HEK293 (cell line): ENCODE measurements at regions not wholly inside any gene's neighbourhood (a gene's known extent, or its start where the extent isn't known, plus 50 kb on each side); places are given as distances from the start of the nearest gene placed in this dataset.

ENCODE experiments used
- CTCF ChIA-PET: fragments of 350-600 bp; formaldehyde crosslinking; extraction: SDS; loops from one replicate; lab custom pipeline; 2021; ENCODE audit warnings: antibody characterized with exemption; lab: Yijun Ruan, JAX
- POLR2A ChIA-PET: fragments of 300-600 bp; formaldehyde crosslinking; extraction: SDS; loops from one replicate; lab custom pipeline; 2020; ENCODE audit warnings: antibody characterized with exemption, inconsistent platforms; lab: Yijun Ruan, JAX
- H3K27ac ChIP-seq: fragments of 200-500 bp; sonication (Bioruptor generic); 2 replicates; pipeline ENCODE4 v1.5.1; 2014; ENCODE audit warnings: low read depth, low read length, control low read depth, inconsistent platforms; ENCODE audit errors: extremely low read depth
- H3K36me3 ChIP-seq, 2 experiments: fragments of 200-500 bp in 1 of 2; sonication (Bioruptor generic) in 1 of 2; 1 replicate in 1 of 2; 2 replicates in 1 of 2; pipeline ENCODE4 v1.5.1; 2014 to 2017; ENCODE audit warnings: inconsistent platforms in 2 of 2, low read length in 2 of 2; ENCODE audit not compliant: control insufficient read depth in 2 of 2, insufficient read depth in 1 of 2
- H3K4me1 ChIP-seq: fragments of 200-500 bp; sonication (Bioruptor generic); 2 replicates; pipeline ENCODE4 v1.5.1; 2014; ENCODE audit warnings: mild to moderate bottlenecking, low read length, inconsistent platforms; ENCODE audit not compliant: control insufficient read depth, insufficient read depth
- H3K4me3 ChIP-seq: 2 replicates; pipeline ENCODE4 v1.5.1; 2011; ENCODE audit warnings: low read depth, mild to moderate bottlenecking, control low read depth, low read length, moderate library complexity
- H3K9me3 ChIP-seq: fragments of 200-500 bp; sonication (Bioruptor generic); 2 replicates; pipeline ENCODE4 v1.5.1; 2014; ENCODE audit warnings: low read depth, low read length, inconsistent platforms; ENCODE audit not compliant: control insufficient read depth, insufficient read depth
- KLF7 ChIP-seq: fragments of 450-650 bp; formaldehyde crosslinking; IDR thresholded peaks from 2 replicates; pipeline ENCODE4 v1.5.1; 2016; ENCODE audit warnings: missing biosample characterization, missing genetic modification characterization, borderline replicate concordance
- KLF9 ChIP-seq: fragments of 450-650 bp; formaldehyde crosslinking; IDR thresholded peaks from 2 replicates; pipeline ENCODE4 v1.5.1; 2016; ENCODE audit warnings: missing biosample characterization, missing genetic modification characterization, low read depth
- ZBTB17 ChIP-seq: fragments of 450-650 bp; formaldehyde crosslinking; IDR thresholded peaks from 2 replicates; pipeline ENCODE4 v1.5.1; 2016; ENCODE audit warnings: missing biosample characterization, missing genetic modification characterization
- ZBTB21 ChIP-seq: fragments of 450-650 bp; formaldehyde crosslinking; IDR thresholded peaks from 2 replicates; pipeline ENCODE4 v1.5.1; 2017; ENCODE audit warnings: missing biosample characterization, missing genetic modification characterization
- ZNF10 ChIP-seq: fragments of 450-650 bp; formaldehyde crosslinking; IDR thresholded peaks from 2 replicates; pipeline ENCODE4 v1.5.1; 2017; ENCODE audit warnings: missing biosample characterization, missing genetic modification characterization
- ZNF112 ChIP-seq: fragments of 450-650 bp; formaldehyde crosslinking; IDR thresholded peaks from 2 replicates; pipeline ENCODE4 v1.5.0; 2017; ENCODE audit warnings: missing biosample characterization, missing genetic modification characterization
- ZNF114 ChIP-seq: fragments of 450-650 bp; formaldehyde crosslinking; IDR thresholded peaks from 2 replicates; pipeline ENCODE4 v1.5.0; 2017; ENCODE audit warnings: missing biosample characterization, missing genetic modification characterization
- ZNF132 ChIP-seq: fragments of 450-650 bp; formaldehyde crosslinking; IDR thresholded peaks from 2 replicates; pipeline ENCODE4 v1.5.1; 2017; ENCODE audit warnings: missing biosample characterization, missing genetic modification characterization, borderline replicate concordance
- ZNF155 ChIP-seq: fragments of 450-650 bp; formaldehyde crosslinking; IDR thresholded peaks from 2 replicates; pipeline ENCODE4 v1.5.1; 2016; ENCODE audit warnings: missing biosample characterization, missing genetic modification characterization
- ZNF16 ChIP-seq: fragments of 450-650 bp; formaldehyde crosslinking; IDR thresholded peaks from 2 replicates; pipeline ENCODE4 v1.5.1; 2016; ENCODE audit warnings: low read depth, missing biosample characterization, missing genetic modification characterization
- ZNF184 ChIP-seq: fragments of 450-650 bp; IDR thresholded peaks from 2 replicates; pipeline ENCODE4 v1.5.1; 2018; ENCODE audit warnings: missing biosample characterization, mild to moderate bottlenecking, missing genetic modification characterization
- ZNF214 ChIP-seq: fragments of 450-650 bp; formaldehyde crosslinking; IDR thresholded peaks from 2 replicates; pipeline ENCODE4 v1.5.1; 2017; ENCODE audit warnings: missing biosample characterization, mild to moderate bottlenecking, missing genetic modification characterization, borderline replicate concordance
- ZNF248 ChIP-seq: fragments of 450-650 bp; formaldehyde crosslinking; IDR thresholded peaks from 2 replicates; pipeline ENCODE4 v1.5.1; 2017; ENCODE audit warnings: missing biosample characterization, missing genetic modification characterization
- ZNF292 ChIP-seq: fragments of 450-650 bp; formaldehyde crosslinking; IDR thresholded peaks from 2 replicates; pipeline ENCODE4 v1.5.1; 2016; ENCODE audit warnings: low read depth, missing biosample characterization, missing genetic modification characterization, borderline replicate concordance
- ZNF311 ChIP-seq: fragments of 450-650 bp; formaldehyde crosslinking; IDR thresholded peaks from 2 replicates; pipeline ENCODE4 v1.5.1; 2017; ENCODE audit warnings: missing biosample characterization, missing genetic modification characterization, borderline replicate concordance
- ZNF354C ChIP-seq: fragments of 450-650 bp; formaldehyde crosslinking; IDR thresholded peaks from 2 replicates; pipeline ENCODE4 v1.5.1; 2016; ENCODE audit warnings: missing biosample characterization, missing genetic modification characterization, low read depth, borderline replicate concordance
- ZNF510 ChIP-seq: fragments of 450-650 bp; formaldehyde crosslinking; IDR thresholded peaks from 2 replicates; pipeline ENCODE4 v1.5.1; 2018; ENCODE audit warnings: mild to moderate bottlenecking, missing genetic modification characterization, missing biosample characterization; ENCODE audit not compliant: insufficient replicate concordance
- ZNF658 ChIP-seq: fragments of 450-650 bp; formaldehyde crosslinking; IDR thresholded peaks from 2 replicates; pipeline ENCODE4; 2016; ENCODE audit warnings: missing biosample characterization, missing genetic modification characterization
- ZNF660 ChIP-seq: fragments of 450-650 bp; IDR thresholded peaks from 2 replicates; pipeline ENCODE4 v1.5.1; 2018; ENCODE audit warnings: missing biosample characterization, mild to moderate bottlenecking, missing genetic modification characterization
- ZNF701 ChIP-seq: fragments of 450-650 bp; formaldehyde crosslinking; IDR thresholded peaks from 2 replicates; pipeline ENCODE4 v1.5.1; 2016; ENCODE audit warnings: missing biosample characterization, missing genetic modification characterization
- ZNF704 ChIP-seq: fragments of 450-650 bp; formaldehyde crosslinking; IDR thresholded peaks from 2 replicates; pipeline ENCODE4 v1.5.1; 2016; ENCODE audit warnings: missing biosample characterization, missing genetic modification characterization
- ZNF830 ChIP-seq: fragments of 450-650 bp; IDR thresholded peaks from 2 replicates; pipeline ENCODE4 v1.5.0; 2018; ENCODE audit warnings: missing biosample characterization, missing genetic modification characterization, low read depth, mild to moderate bottlenecking, moderate library complexity
- ZNF843 ChIP-seq: fragments of 450-650 bp; formaldehyde crosslinking; IDR thresholded peaks from 2 replicates; pipeline ENCODE4 v1.5.1; 2016; ENCODE audit warnings: missing biosample characterization, missing genetic modification characterization
- ZSCAN16 ChIP-seq: fragments of 450-650 bp; formaldehyde crosslinking; IDR thresholded peaks from 2 replicates; pipeline ENCODE4 v1.5.1; 2016; ENCODE audit warnings: missing biosample characterization, missing genetic modification characterization
- TF ChIP-seq, protein P1 (sequence below): fragments of 450-650 bp; formaldehyde crosslinking; IDR thresholded peaks from 2 replicates; pipeline ENCODE4 v1.5.1; 2016; ENCODE audit warnings: missing biosample characterization, missing genetic modification characterization
- TF ChIP-seq, protein P2 (sequence below): fragments of 450-650 bp; formaldehyde crosslinking; IDR thresholded peaks from 2 replicates; pipeline ENCODE4 v1.5.1; 2017; ENCODE audit warnings: missing biosample characterization, missing genetic modification characterization
- TF ChIP-seq, protein P3 (sequence below): fragments of 450-650 bp; formaldehyde crosslinking; IDR thresholded peaks from 2 replicates; pipeline ENCODE4 v1.5.1; 2016; ENCODE audit warnings: missing biosample characterization, missing genetic modification characterization

DNA sequence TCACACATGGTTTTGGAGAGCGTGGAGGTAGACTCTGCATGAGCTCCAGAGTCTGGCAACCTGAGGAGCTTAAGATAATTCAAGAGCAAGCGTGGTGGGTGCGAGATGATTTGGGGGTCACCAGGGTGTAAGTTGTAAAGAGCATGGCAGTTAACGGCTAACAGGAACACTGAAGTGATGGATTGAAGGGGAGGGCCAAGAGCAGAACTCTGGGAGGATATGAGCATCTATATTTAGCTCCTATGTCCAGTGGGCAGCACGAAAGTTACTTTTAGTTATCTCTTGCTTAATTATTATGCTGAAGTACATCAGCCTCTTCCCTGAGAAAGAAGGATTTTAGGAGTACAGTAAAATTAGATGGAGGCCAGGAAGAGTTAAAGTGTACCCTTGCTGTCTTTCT is 231.9 kb upstream of the HAND2 start (continued):
- TF ChIP-seq, protein P1, sequence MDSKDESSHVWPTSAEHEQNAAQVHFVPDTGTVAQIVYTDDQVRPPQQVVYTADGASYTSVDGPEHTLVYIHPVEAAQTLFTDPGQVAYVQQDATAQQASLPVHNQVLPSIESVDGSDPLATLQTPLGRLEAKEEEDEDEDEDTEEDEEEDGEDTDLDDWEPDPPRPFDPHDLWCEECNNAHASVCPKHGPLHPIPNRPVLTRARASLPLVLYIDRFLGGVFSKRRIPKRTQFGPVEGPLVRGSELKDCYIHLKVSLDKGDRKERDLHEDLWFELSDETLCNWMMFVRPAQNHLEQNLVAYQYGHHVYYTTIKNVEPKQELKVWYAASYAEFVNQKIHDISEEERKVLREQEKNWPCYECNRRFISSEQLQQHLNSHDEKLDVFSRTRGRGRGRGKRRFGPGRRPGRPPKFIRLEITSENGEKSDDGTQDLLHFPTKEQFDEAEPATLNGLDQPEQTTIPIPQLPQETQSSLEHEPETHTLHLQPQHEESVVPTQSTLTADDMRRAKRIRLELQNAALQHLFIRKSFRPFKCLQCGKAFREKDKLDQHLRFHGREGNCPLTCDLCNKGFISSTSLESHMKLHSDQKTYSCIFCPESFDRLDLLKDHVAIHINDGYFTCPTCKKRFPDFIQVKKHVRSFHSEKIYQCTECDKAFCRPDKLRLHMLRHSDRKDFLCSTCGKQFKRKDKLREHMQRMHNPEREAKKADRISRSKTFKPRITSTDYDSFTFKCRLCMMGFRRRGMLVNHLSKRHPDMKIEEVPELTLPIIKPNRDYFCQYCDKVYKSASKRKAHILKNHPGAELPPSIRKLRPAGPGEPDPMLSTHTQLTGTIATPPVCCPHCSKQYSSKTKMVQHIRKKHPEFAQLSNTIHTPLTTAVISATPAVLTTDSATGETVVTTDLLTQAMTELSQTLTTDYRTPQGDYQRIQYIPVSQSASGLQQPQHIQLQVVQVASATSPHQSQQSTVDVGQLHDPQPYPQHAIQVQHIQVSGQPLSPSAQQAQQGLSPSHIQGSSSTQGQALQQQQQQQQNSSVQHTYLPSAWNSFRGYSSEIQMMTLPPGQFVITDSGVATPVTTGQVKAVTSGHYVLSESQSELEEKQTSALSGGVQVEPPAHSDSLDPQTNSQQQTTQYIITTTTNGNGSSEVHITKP, result no peak
- TF ChIP-seq ZSCAN16, result no peak

DNA sequence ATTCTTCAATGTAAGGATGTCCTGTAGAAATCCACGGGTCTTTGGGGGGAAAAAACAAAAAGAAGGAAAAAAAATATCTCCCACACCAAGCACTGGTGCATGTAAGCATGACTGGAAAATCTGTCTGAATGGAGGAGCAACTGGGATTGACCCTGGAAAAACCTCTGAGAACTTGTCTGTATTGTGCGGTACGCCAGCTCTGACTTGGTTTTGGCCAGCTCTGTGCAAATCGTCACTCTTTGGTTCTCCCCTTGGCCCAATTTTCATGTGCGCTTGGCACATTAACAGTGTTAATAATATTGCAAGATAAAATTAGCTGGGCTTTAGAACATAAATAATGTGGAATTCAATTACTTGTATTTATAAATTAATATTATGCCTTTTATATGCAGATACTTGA is 231.2 kb upstream of the HAND2 start:
- Histone ChIP-seq H3K4me3 (no peak overlapping the region), H3K4me1 (no peaks in the 10 kb centered on the region), H3K9me3 (no peaks in the 10 kb centered on the region), H3K27ac (no peak overlapping the region), H3K36me3 (no peaks in the 10 kb centered on the region)
- POLR2A ChIA-PET, result no interaction called here
- CTCF ChIA-PET, result no interaction called here
- no peak for TF ChIP-seq ZNF292 (tag by site-specific recombination)
- TF ChIP-seq, protein P2, sequence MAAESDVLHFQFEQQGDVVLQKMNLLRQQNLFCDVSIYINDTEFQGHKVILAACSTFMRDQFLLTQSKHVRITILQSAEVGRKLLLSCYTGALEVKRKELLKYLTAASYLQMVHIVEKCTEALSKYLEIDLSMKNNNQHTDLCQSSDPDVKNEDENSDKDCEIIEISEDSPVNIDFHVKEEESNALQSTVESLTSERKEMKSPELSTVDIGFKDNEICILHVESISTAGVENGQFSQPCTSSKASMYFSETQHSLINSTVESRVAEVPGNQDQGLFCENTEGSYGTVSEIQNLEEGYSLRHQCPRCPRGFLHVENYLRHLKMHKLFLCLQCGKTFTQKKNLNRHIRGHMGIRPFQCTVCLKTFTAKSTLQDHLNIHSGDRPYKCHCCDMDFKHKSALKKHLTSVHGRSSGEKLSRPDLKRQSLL (tag by site-specific recombination), result no peak
- no peak for TF ChIP-seq ZNF155 (tag by site-specific recombination)
- TF ChIP-seq ZNF214, result no peak
- no peak for TF ChIP-seq ZNF248 (tag by site-specific recombination)
- TF ChIP-seq ZBTB17, result no peak
- TF ChIP-seq ZNF843 (tag by site-specific recombination), result no peak
- no peak for TF ChIP-seq ZNF16
- no peak for TF ChIP-seq ZNF114
- no peak for TF ChIP-seq KLF7 (tag by site-specific recombination)
- no peak for TF ChIP-seq ZNF10
- TF ChIP-seq ZNF184 (tag by site-specific recombination), result no peak
- TF ChIP-seq ZNF132 (tag by site-specific recombination), result no peak
- TF ChIP-seq ZNF830, result no peak
- no peak for TF ChIP-seq ZNF311 (tag by site-specific recombination)
- no peak for TF ChIP-seq ZNF701 (tag by site-specific recombination)
- TF ChIP-seq ZNF660 (tag by site-specific recombination), result no peak
- no peak for TF ChIP-seq ZNF658 (tag by site-specific recombination)
- no peak for TF ChIP-seq ZNF704

DNA sequence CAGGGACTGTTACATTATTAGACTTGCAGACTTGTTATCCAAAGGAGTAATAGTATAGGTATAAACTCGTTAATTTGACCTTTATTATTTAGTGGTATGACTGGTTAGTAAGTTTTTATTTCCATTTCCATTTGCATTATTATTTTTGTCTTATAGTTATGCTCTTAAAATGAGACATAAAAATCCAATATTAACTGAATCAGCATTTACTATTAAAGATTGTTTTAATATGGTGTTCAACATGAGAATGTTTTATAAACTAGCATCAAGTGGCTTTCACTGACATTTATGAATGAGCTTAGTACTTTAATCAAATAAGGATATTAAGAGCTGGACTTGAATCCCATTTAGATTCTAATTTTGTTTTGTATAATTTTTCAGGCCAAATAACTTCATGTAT is 228.1 kb upstream of the HAND2 start:
- Histone ChIP-seq H3K36me3 (no peaks in the 10 kb centered on the region), H3K9me3 (no peaks in the 10 kb centered on the region), H3K27ac (no peak overlapping the region), H3K4me1 (no peaks in the 10 kb centered on the region), H3K4me3 (no peak overlapping the region)
- TF ChIP-seq ZNF354C (no peak), ZNF510 (tag by site-specific recombination) (no peak), ZNF112 (no peak), KLF9 (tag by site-specific recombination) (no peak), ZBTB21 (tag by site-specific recombination) (no peak)
- TF ChIP-seq, protein P3, sequence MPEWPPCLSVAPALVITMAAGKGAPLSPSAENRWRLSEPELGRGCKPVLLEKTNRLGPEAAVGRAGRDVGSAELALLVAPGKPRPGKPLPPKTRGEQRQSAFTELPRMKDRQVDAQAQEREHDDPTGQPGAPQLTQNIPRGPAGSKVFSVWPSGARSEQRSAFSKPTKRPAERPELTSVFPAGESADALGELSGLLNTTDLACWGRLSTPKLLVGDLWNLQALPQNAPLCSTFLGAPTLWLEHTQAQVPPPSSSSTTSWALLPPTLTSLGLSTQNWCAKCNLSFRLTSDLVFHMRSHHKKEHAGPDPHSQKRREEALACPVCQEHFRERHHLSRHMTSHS (tag by site-specific recombination), result no peak
- ChIA-PET CTCF (interaction anchor here (1.2 kb wide), 1 partner anchor 337 kb away, joined by 7 read pairs; no protein-coding TSS in a partner anchor), POLR2A (no interaction called here)
